Astrocyte (in vitro differentiated cells and primary cell): ENCODE measurements at regions not wholly inside any gene's neighbourhood (a gene's known extent, or its start where the extent isn't known, plus 50 kb on each side); places are given as distances from the start of the nearest gene placed in this dataset.

Experiments
- DNase-seq: peaks from one replicate; pipeline ENCODE4 v3.0.0-alpha.2; 2010; ENCODE audit warnings: low read depth
- FAIRE-seq: peaks from 2 replicates; lab custom pipeline; 2011; peaks lifted over from hg19 to GRCh38; lab: Jason Lieb, UNC
- H2AFZ ChIP-seq: 2 replicates; pipeline ENCODE4 v1.6.0; 2012; ENCODE audit warnings: low read depth, low read length, inconsistent platforms
- H3K27ac ChIP-seq: 2 replicates; pipeline ENCODE4 v1.5.1; 2011; ENCODE audit warnings: low read depth, low read length, inconsistent platforms
- H3K27me3 ChIP-seq: 2 replicates; pipeline ENCODE4 v1.6.0; 2011; ENCODE audit warnings: low read length, inconsistent platforms; ENCODE audit not compliant: insufficient read depth
- H3K36me3 ChIP-seq: 2 replicates; pipeline ENCODE4 v1.5.1; 2011; ENCODE audit warnings: low read length, inconsistent platforms; ENCODE audit not compliant: insufficient read depth
- H3K4me1 ChIP-seq: 2 replicates; pipeline ENCODE4 v1.5.1; 2011; ENCODE audit warnings: low read length, inconsistent platforms; ENCODE audit not compliant: insufficient read depth
- H3K4me2 ChIP-seq: 2 replicates; pipeline ENCODE4 v1.6.0; 2012; ENCODE audit warnings: low read length, inconsistent platforms
- H3K4me3 ChIP-seq: 2 replicates; pipeline ENCODE4 v1.5.1; 2011; ENCODE audit warnings: low read depth, mild to moderate bottlenecking, low read length, inconsistent platforms; ENCODE audit not compliant: insufficient read depth
- H3K79me2 ChIP-seq: 2 replicates; pipeline ENCODE4 v1.6.0; 2012; ENCODE audit warnings: mild to moderate bottlenecking, low read length, inconsistent platforms; ENCODE audit not compliant: insufficient read depth
- H3K9ac ChIP-seq: 2 replicates; pipeline ENCODE4 v1.6.0; 2012; ENCODE audit warnings: mild to moderate bottlenecking, low read length, inconsistent platforms
- H3K9me3 ChIP-seq: 2 replicates; pipeline ENCODE4 v1.5.1; 2012; ENCODE audit warnings: low read depth, mild to moderate bottlenecking, low read length, inconsistent platforms; ENCODE audit not compliant: insufficient read depth
- H4K20me1 ChIP-seq: 2 replicates; pipeline ENCODE4 v1.6.0; 2012; ENCODE audit warnings: low read length, inconsistent platforms; ENCODE audit not compliant: insufficient read depth
- H3K27ac Mint-ChIP-seq: one replicate; pipeline ENCODE4 v1.8.0; 2021; ENCODE audit warnings: mild to moderate bottlenecking, mixed read lengths; ENCODE audit not compliant: unreplicated experiment
- H3K27me3 Mint-ChIP-seq: one replicate; pipeline ENCODE4 v1.8.0; 2021; ENCODE audit warnings: low read depth, mixed read lengths; ENCODE audit not compliant: unreplicated experiment
- H3K36me3 Mint-ChIP-seq: one replicate; pipeline ENCODE4 v1.8.0; 2021; ENCODE audit warnings: low read depth, mixed read lengths; ENCODE audit not compliant: unreplicated experiment
- H3K4me1 Mint-ChIP-seq: one replicate; pipeline ENCODE4 v1.8.0; 2021; ENCODE audit warnings: low read depth, mixed read lengths; ENCODE audit not compliant: unreplicated experiment
- H3K4me3 Mint-ChIP-seq: one replicate; pipeline ENCODE4 v1.8.0; 2021; ENCODE audit warnings: mild to moderate bottlenecking, moderate library complexity, mixed read lengths; ENCODE audit not compliant: unreplicated experiment
- H3K9me3 Mint-ChIP-seq: one replicate; pipeline ENCODE4 v1.8.0; 2021; ENCODE audit warnings: mild to moderate bottlenecking, mixed read lengths; ENCODE audit not compliant: unreplicated experiment
- EZH2 ChIP-seq: IDR thresholded peaks from 2 replicates; pipeline ENCODE4 v1.6.1; 2012; ENCODE audit warnings: mild to moderate bottlenecking, low read length, inconsistent platforms; ENCODE audit not compliant: insufficient read depth
- TF ChIP-seq, protein P1 (sequence below): IDR thresholded peaks from 2 replicates; pipeline ENCODE4 v1.5.1; 2011; ENCODE audit warnings: low read depth, mild to moderate bottlenecking, inconsistent platforms, low read length, moderate library complexity; ENCODE audit not compliant: insufficient read depth

- Histone ChIP-seq H3K4me3 (no peak overlapping the region), H3K36me3 (no peaks in the 10 kb centered on the region), H2AFZ (no peak overlapping the region), H3K27ac (no peak overlapping the region), H4K20me1 (no peaks in the 10 kb centered on the region), H3K9me3 (no peaks in the 10 kb centered on the region), H3K9ac (no peak overlapping the region), H3K27me3 (no peaks in the 10 kb centered on the region), H3K4me2 (no peak overlapping the region), H3K79me2 (no peaks in the 10 kb centered on the region), H3K4me1 (no peaks in the 10 kb centered on the region)
- FAIRE-seq (no peak), DNase-seq (peak; percentile 38)
- TF ChIP-seq EZH2, result no peak
- TF ChIP-seq, protein P1, sequence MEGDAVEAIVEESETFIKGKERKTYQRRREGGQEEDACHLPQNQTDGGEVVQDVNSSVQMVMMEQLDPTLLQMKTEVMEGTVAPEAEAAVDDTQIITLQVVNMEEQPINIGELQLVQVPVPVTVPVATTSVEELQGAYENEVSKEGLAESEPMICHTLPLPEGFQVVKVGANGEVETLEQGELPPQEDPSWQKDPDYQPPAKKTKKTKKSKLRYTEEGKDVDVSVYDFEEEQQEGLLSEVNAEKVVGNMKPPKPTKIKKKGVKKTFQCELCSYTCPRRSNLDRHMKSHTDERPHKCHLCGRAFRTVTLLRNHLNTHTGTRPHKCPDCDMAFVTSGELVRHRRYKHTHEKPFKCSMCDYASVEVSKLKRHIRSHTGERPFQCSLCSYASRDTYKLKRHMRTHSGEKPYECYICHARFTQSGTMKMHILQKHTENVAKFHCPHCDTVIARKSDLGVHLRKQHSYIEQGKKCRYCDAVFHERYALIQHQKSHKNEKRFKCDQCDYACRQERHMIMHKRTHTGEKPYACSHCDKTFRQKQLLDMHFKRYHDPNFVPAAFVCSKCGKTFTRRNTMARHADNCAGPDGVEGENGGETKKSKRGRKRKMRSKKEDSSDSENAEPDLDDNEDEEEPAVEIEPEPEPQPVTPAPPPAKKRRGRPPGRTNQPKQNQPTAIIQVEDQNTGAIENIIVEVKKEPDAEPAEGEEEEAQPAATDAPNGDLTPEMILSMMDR, result no peak
- Mint-ChIP-seq H3K4me3 (no peak overlapping the region), H3K27ac (peak overlapping the region; percentile 48), H3K27me3 (no peaks in the 10 kb centered on the region), H3K36me3 (no peaks in the 10 kb centered on the region), H3K4me1 (peaks cover 24% of the 10 kb centered on the region), H3K9me3 (no peaks in the 10 kb centered on the region)
Observed at GRCh38 chr4:89422441-89422990, 114.9 kb upstream of the GPRIN3 start.

GRCh38 chr4:89420507-89420906 lies 112.9 kb upstream of the GPRIN3 start:
- Histone ChIP-seq H4K20me1 (no peaks in the 10 kb centered on the region), H3K4me3 (no peak overlapping the region), H3K27me3 (no peaks in the 10 kb centered on the region), H3K4me2 (no peak overlapping the region), H3K36me3 (no peaks in the 10 kb centered on the region), H3K27ac (no peak overlapping the region), H3K4me1 (no peaks in the 10 kb centered on the region), H2AFZ (no peak overlapping the region), H3K9ac (no peak overlapping the region), H3K79me2 (no peaks in the 10 kb centered on the region), H3K9me3 (no peaks in the 10 kb centered on the region)
- no peaks in the 10 kb centered on the region for H3K36me3 Mint-ChIP-seq
- peak; percentile 93 for DNase-seq
- no peak for TF ChIP-seq EZH2
- H3K4me1 Mint-ChIP-seq, result peaks cover 35% of the 10 kb centered on the region
- H3K27me3 Mint-ChIP-seq, result no peaks in the 10 kb centered on the region
- H3K4me3 Mint-ChIP-seq, result no peak overlapping the region
- no peak for FAIRE-seq
- H3K27ac Mint-ChIP-seq, result no peak overlapping the region
- no peaks in the 10 kb centered on the region for H3K9me3 Mint-ChIP-seq

GRCh38 chr4:89419111-89419695 lies 111.6 kb upstream of the GPRIN3 start:
- Histone ChIP-seq H3K9me3 (no peaks in the 10 kb centered on the region), H3K9ac (no peak overlapping the region), H3K27me3 (no peaks in the 10 kb centered on the region), H3K79me2 (no peaks in the 10 kb centered on the region), H3K4me3 (no peak overlapping the region), H2AFZ (no peak overlapping the region), H3K4me1 (no peaks in the 10 kb centered on the region), H3K27ac (no peak overlapping the region), H3K4me2 (no peak overlapping the region), H3K36me3 (no peaks in the 10 kb centered on the region), H4K20me1 (no peaks in the 10 kb centered on the region)
- Mint-ChIP-seq H3K9me3 (no peaks in the 10 kb centered on the region), H3K4me1 (peaks cover 38% of the 10 kb centered on the region), H3K36me3 (no peaks in the 10 kb centered on the region), H3K4me3 (no peak overlapping the region), H3K27me3 (no peaks in the 10 kb centered on the region), H3K27ac (no peak overlapping the region)
- FAIRE-seq, result no peak
- no peak for DNase-seq
- TF ChIP-seq, protein P1, result no peak
- no peak for TF ChIP-seq EZH2
